H1 (cell line): ENCODE measurements at regions not wholly inside any gene's neighbourhood (a gene's known extent, or its start where the extent isn't known, plus 50 kb on each side); places are given as distances from the start of the nearest gene placed in this dataset.

Source experiments
- CTCF ChIA-PET: fragments of 300-600 bp; sonication (Branson Sonifier 250); formaldehyde crosslinking; loops from one replicate; lab custom pipeline; 2021; ENCODE audit not compliant: partially characterized antibody; lab: Charles Lee
- POLR2A ChIA-PET: fragments of 300-600 bp; sonication (Branson Sonifier 250); formaldehyde crosslinking; loops from one replicate; lab custom pipeline; 2021; ENCODE audit warnings: inconsistent platforms; ENCODE audit not compliant: partially characterized antibody; lab: Charles Lee
- DNase-seq, 2 experiments: peaks; one replicate each; pipeline versions ENCODE4 v3.0.0 to v3.0.0-alpha.2; 2010 to 2022; ENCODE audit warnings: low spot score in 2 of 2, low read depth in 1 of 2, mixed read lengths in 1 of 2
- FAIRE-seq: peaks from 2 replicates; lab custom pipeline; 2011; peaks lifted over from hg19 to GRCh38; lab: Jason Lieb, UNC
- H2AFZ ChIP-seq: 2 replicates; pipeline ENCODE4 v1.8.1; 2012; ENCODE audit warnings: low read length, inconsistent platforms
- H2AK5ac ChIP-seq: 2 replicates; pipeline ENCODE4 v1.6.1; 2013; ENCODE audit warnings: low read depth, low read length
- H2BK120ac ChIP-seq: replicated peaks from 2 replicates; pipeline ENCODE3; 2013; ENCODE audit warnings: low read depth, low read length, inconsistent platforms
- H2BK12ac ChIP-seq: 2 replicates; pipeline ENCODE4 v1.6.1; 2013; ENCODE audit warnings: low read depth, low read length
- H2BK15ac ChIP-seq: 2 replicates; pipeline ENCODE4 v1.6.1; 2013; ENCODE audit warnings: low read length
- H2BK20ac ChIP-seq: 2 replicates; pipeline ENCODE4 v1.6.1; 2013; ENCODE audit warnings: low read length
- H2BK5ac ChIP-seq: 2 replicates; pipeline ENCODE4 v1.6.1; 2013; ENCODE audit warnings: low read depth, low read length
- H3K14ac ChIP-seq: 2 replicates; pipeline ENCODE4 v1.6.1; 2013; ENCODE audit warnings: inconsistent platforms; ENCODE audit not compliant: insufficient read length
- H3K18ac ChIP-seq: 2 replicates; pipeline ENCODE4 v1.6.1; 2013; ENCODE audit warnings: low read length; ENCODE audit errors: extremely low read depth
- H3K23ac ChIP-seq: 2 replicates; pipeline ENCODE4 v1.6.1; 2013; ENCODE audit warnings: inconsistent platforms; ENCODE audit not compliant: insufficient read length
- H3K23me2 ChIP-seq: 2 replicates; pipeline ENCODE4 v1.6.1; 2013; ENCODE audit warnings: low read depth, low read length
- H3K27ac ChIP-seq: 2 replicates; pipeline ENCODE4 v1.6.1; 2011; ENCODE audit warnings: low read depth, low read length, inconsistent platforms
- H3K27me3 ChIP-seq, 4 experiments: replicated peaks in 1 of 4; 1 replicate in 1 of 4; 2 replicates in 3 of 4; pipeline versions ENCODE4 v1.6.1 to v1.8.1; 2011 to 2013; ENCODE audit warnings: low read length in 3 of 4, mild to moderate bottlenecking in 3 of 4, inconsistent platforms in 2 of 4, mixed read lengths in 2 of 4, moderate library complexity in 1 of 4; ENCODE audit not compliant: control insufficient read depth in 3 of 4, insufficient read depth in 3 of 4; ENCODE audit errors: extremely low read depth in 1 of 4
- H3K36me3 ChIP-seq, 4 experiments: 2 replicates each; pipeline versions ENCODE4 v1.6.1 to v1.8.1; 2011 to 2013; ENCODE audit warnings: mild to moderate bottlenecking in 4 of 4, low read length in 3 of 4, moderate library complexity in 2 of 4, control low read depth in 1 of 4, inconsistent platforms in 1 of 4; ENCODE audit not compliant: insufficient read depth in 4 of 4, control insufficient read depth in 2 of 4
- H3K4ac ChIP-seq: replicated peaks from 2 replicates; pipeline ENCODE3; 2013; ENCODE audit warnings: low read length, low read depth, mixed read lengths, inconsistent platforms; ENCODE audit not compliant: insufficient read length
- H3K4me1 ChIP-seq, 4 experiments: replicated peaks in 1 of 4; 1 replicate in 1 of 4; 2 replicates in 3 of 4; pipeline versions ENCODE4 v1.6.1 to v1.8.1; 2011 to 2013; ENCODE audit warnings: low read length in 3 of 4, inconsistent platforms in 2 of 4, mixed read lengths in 1 of 4; ENCODE audit not compliant: insufficient read depth in 4 of 4, control insufficient read depth in 3 of 4
- H3K4me2 ChIP-seq, 2 experiments: 2 replicates each; pipeline versions ENCODE4 v1.6.1 to v1.8.1; 2011 to 2013; ENCODE audit warnings: low read depth in 2 of 2, low read length in 2 of 2, control low read depth in 1 of 2, inconsistent platforms in 1 of 2, mild to moderate bottlenecking in 1 of 2; ENCODE audit not compliant: insufficient read depth in 1 of 2
- H3K4me3 ChIP-seq, 4 experiments: fragments of 200-600, 300-600 bp in 1 of 4; sonication (generic), shearing (Covaris generic), sonication (Bioruptor Twin) in 1 of 4; 2 replicates each; pipeline versions ENCODE4 v1.5.1 to v1.8.1; 2011 to 2016; ENCODE audit warnings: low read length in 4 of 4, low read depth in 3 of 4, control low read depth in 2 of 4, inconsistent platforms in 2 of 4, mild to moderate bottlenecking in 2 of 4, mixed read lengths in 1 of 4, moderate library complexity in 1 of 4; ENCODE audit not compliant: insufficient read depth in 2 of 4; ENCODE audit errors: extremely low read depth in 1 of 4
- H3K56ac ChIP-seq: replicated peaks from 2 replicates; pipeline ENCODE3; 2013; ENCODE audit warnings: low read depth, mild to moderate bottlenecking, mixed read lengths, low read length, inconsistent platforms; ENCODE audit not compliant: insufficient read length
- H3K79me1 ChIP-seq: 2 replicates; pipeline ENCODE4 v1.6.1; 2013; ENCODE audit warnings: low read depth, low read length, control low read depth
- H3K79me2 ChIP-seq, 2 experiments: 2 replicates each; pipeline versions ENCODE4 v1.6.1 to v1.8.1; 2012 to 2013; ENCODE audit warnings: low read length in 2 of 2, mild to moderate bottlenecking in 2 of 2, inconsistent platforms in 1 of 2; ENCODE audit not compliant: insufficient read depth in 2 of 2, control insufficient read depth in 1 of 2
- H3K9ac ChIP-seq, 4 experiments: replicated peaks in 1 of 4; 1 replicate in 1 of 4; 2 replicates in 3 of 4; pipeline versions ENCODE4 v1.6.1 to v1.8.1; 2011 to 2013; ENCODE audit warnings: low read depth in 3 of 4, low read length in 3 of 4, control low read depth in 2 of 4, mild to moderate bottlenecking in 2 of 4, moderate library complexity in 2 of 4, inconsistent platforms in 1 of 4; ENCODE audit errors: extremely low read depth in 1 of 4
- H3K9me3 ChIP-seq, 2 experiments: 2 replicates each; pipeline versions ENCODE4 v1.6.1 to v1.8.1; 2012 to 2013; ENCODE audit warnings: mild to moderate bottlenecking in 2 of 2, moderate library complexity in 2 of 2, control low read depth in 1 of 2, inconsistent platforms in 1 of 2, low read depth in 1 of 2, low read length in 1 of 2, mixed read lengths in 1 of 2; ENCODE audit not compliant: insufficient read depth in 2 of 2
- H4K20me1 ChIP-seq, 2 experiments: replicated peaks in 1 of 2; 2 replicates each; pipeline versions ENCODE3 to v1.8.1; 2011 to 2013; ENCODE audit warnings: inconsistent platforms in 2 of 2, low read length in 2 of 2, mild to moderate bottlenecking in 1 of 2; ENCODE audit not compliant: insufficient read depth in 2 of 2, control insufficient read depth in 1 of 2
- H4K5ac ChIP-seq: 2 replicates; pipeline ENCODE4 v1.6.1; 2013; ENCODE audit warnings: low read length, low read depth, mixed read lengths, inconsistent platforms; ENCODE audit not compliant: insufficient read length
- H4K8ac ChIP-seq: 2 replicates; pipeline ENCODE4 v1.8.0; 2013; ENCODE audit warnings: mild to moderate bottlenecking, moderate library complexity, low read length, inconsistent platforms; ENCODE audit not compliant: insufficient read depth; ENCODE audit errors: extremely low read depth
- H4K91ac ChIP-seq: replicated peaks from 2 replicates; pipeline ENCODE3; 2013; ENCODE audit warnings: low read length, mixed read lengths, inconsistent platforms; ENCODE audit not compliant: insufficient read length
- CEBPB ChIP-seq: IDR thresholded peaks from 2 replicates; pipeline ENCODE4 v1.6.1; 2012; ENCODE audit warnings: low read depth, low read length
- GABPA ChIP-seq: IDR thresholded peaks from 2 replicates; pipeline ENCODE4 v1.6.1; 2011; ENCODE audit warnings: mild to moderate bottlenecking, low read length, moderate library complexity, borderline replicate concordance; ENCODE audit not compliant: insufficient read depth
- PHF8 ChIP-seq: fragments of 200-600 bp; sonication (generic); conservative IDR thresholded peaks from 2 replicates; pipeline ENCODE4 v1.7.1; 2012; ENCODE audit warnings: low read depth, mild to moderate bottlenecking, inconsistent platforms, low read length, moderate library complexity
- POLR2A ChIP-seq, 2 experiments: IDR thresholded peaks; 1 replicate in 1 of 2; 2 replicates in 1 of 2; pipeline ENCODE4 v1.6.1; 2011; ENCODE audit warnings: low read depth in 2 of 2, low read length in 2 of 2, mild to moderate bottlenecking in 2 of 2; ENCODE audit errors: control extremely low read depth in 1 of 2
- POU5F1 ChIP-seq: IDR thresholded peaks from 2 replicates; pipeline ENCODE4 v1.6.1; 2011; ENCODE audit warnings: low read depth, mild to moderate bottlenecking, low read length, moderate library complexity
- RAD21 ChIP-seq, 2 experiments: IDR thresholded peaks in 1 of 2; conservative IDR thresholded peaks in 1 of 2; 2 replicates each; pipeline ENCODE4 v1.6.1; 2011; ENCODE audit warnings: low read depth in 2 of 2, low read length in 2 of 2, improper control_type of control experiment in 1 of 2, inconsistent platforms in 1 of 2, mild to moderate bottlenecking in 1 of 2, moderate library complexity in 1 of 2
- RFX5 ChIP-seq: IDR thresholded peaks from 2 replicates; pipeline ENCODE4 v1.6.1; 2011; ENCODE audit warnings: low read depth, low read length, improper control_type of control experiment, borderline replicate concordance
- RNF2 ChIP-seq: fragments of 200-900, 300-1000 bp; sonication (generic); IDR thresholded peaks from 2 replicates; pipeline ENCODE4 v1.7.1; 2016; ENCODE audit warnings: borderline replicate concordance, low read depth, mild to moderate bottlenecking, antibody characterized with exemption, low read length; ENCODE audit not compliant: poor library complexity, severe bottlenecking; ENCODE audit errors: missing control alignments
- SIN3A ChIP-seq, 2 experiments: IDR thresholded peaks in 1 of 2; conservative IDR thresholded peaks in 1 of 2; 2 replicates each; pipeline ENCODE4 v1.6.1; 2011 to 2012; ENCODE audit warnings: low read length in 2 of 2, improper control_type of control experiment in 1 of 2, low read depth in 1 of 2, mild to moderate bottlenecking in 1 of 2
- SIRT6 ChIP-seq: IDR thresholded peaks from one replicate; pipeline ENCODE4 v1.7.1; 2012; ENCODE audit warnings: low read length, inconsistent platforms
- SP1 ChIP-seq: IDR thresholded peaks from 2 replicates; pipeline ENCODE4 v1.6.1; 2011; ENCODE audit warnings: low read depth, low read length
- SP4 ChIP-seq: IDR thresholded peaks from 2 replicates; pipeline ENCODE4 v1.6.1; 2012; ENCODE audit warnings: low read length, inconsistent platforms
- SRF ChIP-seq: IDR thresholded peaks from 2 replicates; pipeline ENCODE4 v1.6.1; 2011; ENCODE audit warnings: mild to moderate bottlenecking, low read depth, low read length, moderate library complexity
- SUZ12 ChIP-seq: fragments of 200-600 bp; sonication (generic); IDR thresholded peaks from 2 replicates; pipeline ENCODE4 v1.6.1; 2012; ENCODE audit warnings: mild to moderate bottlenecking, inconsistent platforms, low read length, moderate library complexity, mixed read lengths
- TAF7 ChIP-seq: optimal IDR thresholded peaks from 2 replicates; pipeline ENCODE3; 2011; ENCODE audit warnings: low read depth, mild to moderate bottlenecking, inconsistent platforms, low read length, moderate library complexity, borderline replicate concordance
- WGBS, 2 experiments: shearing (Covaris generic) in 1 of 2; methylation state at CpG; one replicate each; pipeline versions ENCODE4 v1.1.6 to v1.1.7; 2013 to 2015; ENCODE audit warnings: low lambda C conversion rate in 2 of 2, mixed read lengths in 2 of 2, inconsistent platforms in 1 of 2, low coverage in 1 of 2, missing lambda C conversion rate in 1 of 2; ENCODE audit not compliant: insufficient replicate concordance in 2 of 2, insufficient coverage in 1 of 2, insufficient read length in 1 of 2; ENCODE audit errors: extremely low coverage in 1 of 2, missing lambda C conversion rate in 1 of 2; 5-methylcytosine and 5-hydroxymethylcytosine counted together

GRCh38 chr2:52345676-52346075, 1313.7 kb upstream of the NRXN1 start:
- Histone ChIP-seq H3K4ac (no peak overlapping the region), H3K23me2 (no peaks in the 10 kb centered on the region; the same call in 1 of the 2 replicates), H2BK15ac (no peak overlapping the region), H2BK5ac (no peak overlapping the region), H4K20me1 (no peaks in the 10 kb centered on the region), H3K23ac (no peak overlapping the region), H3K14ac (no peak overlapping the region), H3K79me1 (no peaks in the 10 kb centered on the region), H2AFZ (no peak overlapping the region), H3K18ac (no peak overlapping the region), H2BK120ac (no peak overlapping the region), H3K27me3 (no peaks in the 10 kb centered on the region), H2BK20ac (peak overlapping the region; percentile 35; the same call in 1 of the 2 replicates), H4K8ac (no peak overlapping the region), H3K4me3 (no peak overlapping the region), H4K5ac (no peak overlapping the region), H3K79me2 (no peaks in the 10 kb centered on the region), H4K91ac (no peak overlapping the region), H3K27ac (no peak overlapping the region), H3K4me2 (no peak overlapping the region), H3K36me3 (no peaks in the 10 kb centered on the region), H3K56ac (no peak overlapping the region), H3K9me3 (no peaks in the 10 kb centered on the region), H2BK12ac (no peak overlapping the region), H2AK5ac (no peak overlapping the region), H3K4me1 (peaks cover 0 to 15% (median 10%) of the 10 kb centered on the region in 4 experiments; a peak in 4 of 7 replicates), H3K9ac (no peak overlapping the region)
- WGBS, 2 experiments: 78% methylated on average over 4 of the region's 4 CpGs; no CpG with 5 or more reads in 1 of the 2 experiments
- POLR2A ChIA-PET: no interaction called here
- no peak for FAIRE-seq
- no peak for DNase-seq
- CTCF ChIA-PET: no interaction called here
- no peak for TF ChIP-seq SP4
- no peak for TF ChIP-seq SUZ12
- TF ChIP-seq RNF2: no peak
- TF ChIP-seq SIRT6: no peak
- TF ChIP-seq SRF: no peak
- no peak for TF ChIP-seq POLR2A (IDR thresholded peaks at IDR 0.05; ENCODE audit: control extremely low read depth in 1 of 2, low read depth in 2 of 2, low read length in 2 of 2)
- TF ChIP-seq PHF8: no peak
- no peak for TF ChIP-seq RAD21 (IDR thresholded peaks at IDR 0.05 in 1 of 2, conservative IDR thresholded peaks at IDR 0.05 in 1 of 2; ENCODE audit: low read depth in 2 of 2, low read length in 2 of 2)
- TF ChIP-seq SIN3A (conservative IDR thresholded peaks at IDR 0.05 in 1 of 2, IDR thresholded peaks at IDR 0.05 in 1 of 2; ENCODE audit: low read depth in 1 of 2, low read length in 2 of 2): no peak
- no peak for TF ChIP-seq CEBPB
- TF ChIP-seq GABPA: no peak
- TF ChIP-seq TAF7: no peak
- TF ChIP-seq POU5F1: no peak
- TF ChIP-seq SP1: no peak
- TF ChIP-seq RFX5: no peak
